SK-N-SH (cell line): ENCODE measurements at regions not wholly inside any gene's neighbourhood (a gene's known extent, or its start where the extent isn't known, plus 50 kb on each side); places are given as distances from the start of the nearest gene placed in this dataset.

Experiments used
- CTCF ChIP-seq: fragments of 200-600 bp; sonication (generic); IDR thresholded peaks from 2 replicates; pipeline ENCODE4 v1.6.1; 2017; ENCODE audit warnings: antibody characterized with exemption, mild to moderate bottlenecking, moderate library complexity
- FOXJ3 ChIP-seq: sonication (generic); formaldehyde crosslinking; IDR thresholded peaks from 2 replicates; pipeline ENCODE4 v1.5.1; 2020; ENCODE audit warnings: mild to moderate bottlenecking, missing genetic modification reagents
- FOXM1 ChIP-seq: IDR thresholded peaks from 2 replicates; pipeline ENCODE4 v1.4.0; 2012; ENCODE audit warnings: low read depth, mild to moderate bottlenecking
- GATA2 ChIP-seq: sonication (generic); formaldehyde crosslinking; IDR thresholded peaks from 2 replicates; pipeline ENCODE4 v1.5.0; 2020; ENCODE audit warnings: mild to moderate bottlenecking, missing genetic modification reagents
- NFIC ChIP-seq: IDR thresholded peaks from 2 replicates; pipeline ENCODE4 v1.4.0; 2012; ENCODE audit warnings: borderline replicate concordance
- POLR2AphosphoS5 ChIP-seq: IDR thresholded peaks from 2 replicates; pipeline ENCODE4 v1.6.1; 2012; ENCODE audit warnings: low read depth, low read length
- RAD21 ChIP-seq: IDR thresholded peaks from 2 replicates; pipeline ENCODE4 v1.6.1; 2012; ENCODE audit warnings: mild to moderate bottlenecking, low read length
- REST ChIP-seq: IDR thresholded peaks from 2 replicates; pipeline ENCODE4 v1.6.1; 2012; ENCODE audit warnings: mild to moderate bottlenecking, low read depth, low read length, moderate library complexity
- RFX5 ChIP-seq: IDR thresholded peaks from 2 replicates; pipeline ENCODE4 v1.6.1; 2012; ENCODE audit warnings: mild to moderate bottlenecking, improper control_type of control experiment, low read length
- RXRA ChIP-seq: IDR thresholded peaks from 2 replicates; pipeline ENCODE4 v1.4.0; 2012; ENCODE audit warnings: low read depth, mild to moderate bottlenecking, borderline replicate concordance
- SMC3 ChIP-seq: IDR thresholded peaks from 2 replicates; pipeline ENCODE4 v1.6.1; 2012; ENCODE audit warnings: low read depth, low read length, improper control_type of control experiment
- TAF1 ChIP-seq: IDR thresholded peaks from 2 replicates; pipeline ENCODE4 v1.6.1; 2012; ENCODE audit warnings: low read depth, mild to moderate bottlenecking, low read length, moderate library complexity, borderline replicate concordance
- TCF12 ChIP-seq: IDR thresholded peaks from 2 replicates; pipeline ENCODE4 v1.4.0; 2012
- TF ChIP-seq, protein P1 (sequence below): IDR thresholded peaks from 2 replicates; pipeline ENCODE4 v1.4.0; 2012; ENCODE audit warnings: low read depth

DNA sequence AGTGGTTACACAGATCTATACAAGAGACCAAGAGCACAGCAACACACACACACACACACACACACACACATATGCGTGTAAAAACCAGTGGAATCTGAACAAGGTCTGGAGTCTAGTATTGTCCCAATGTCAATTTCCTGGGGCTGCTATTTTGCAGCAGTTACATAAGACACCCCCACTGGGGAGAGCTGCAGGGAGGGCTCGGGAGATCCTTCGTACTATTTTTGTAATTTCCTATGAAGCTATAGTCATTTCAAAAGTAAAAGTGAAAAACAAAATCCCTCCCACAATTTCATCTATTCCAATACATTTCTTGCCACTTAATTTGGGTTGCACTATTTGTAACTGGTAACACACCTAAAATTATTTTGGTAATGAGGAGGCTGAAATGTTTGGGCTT lies 68.5 kb downstream of the C16orf95 start:
- TF ChIP-seq CTCF (no peak), TAF1 (no peak), POLR2AphosphoS5 (no peak), NFIC (no peak), RXRA (no peak), FOXJ3 (CRISPR knock-in tag) (no peak), RFX5 (no peak), SMC3 (no peak), RAD21 (no peak), TCF12 (no peak), REST (no peak), FOXM1 (no peak), GATA2 (CRISPR knock-in tag) (no peak)
- TF ChIP-seq, protein P1, sequence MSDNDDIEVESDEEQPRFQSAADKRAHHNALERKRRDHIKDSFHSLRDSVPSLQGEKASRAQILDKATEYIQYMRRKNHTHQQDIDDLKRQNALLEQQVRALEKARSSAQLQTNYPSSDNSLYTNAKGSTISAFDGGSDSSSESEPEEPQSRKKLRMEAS = no peak
